HG03354 (cell line): ENCODE measurements at regions not wholly inside any gene's neighbourhood (a gene's known extent, or its start where the extent isn't known, plus 50 kb on each side); places are given as distances from the start of the nearest gene placed in this dataset.
"Not testable (repeated sequence)": the region's sequence is repeated elsewhere in the genome, so short reads cannot be mapped to it uniquely, and the experiment has no call there.

Source experiments
- ATAC-seq: cut with Tn5 transposase; IDR thresholded peaks from one replicate; pipeline ENCODE4 v1.9.1; 2021; ENCODE audit warnings: mild to moderate bottlenecking; ENCODE audit not compliant: unreplicated experiment, poor library complexity, severe bottlenecking

- ATAC-seq: no peak
These were observed 249.7 kb upstream of the C16orf82 start for GRCh38 chr16:26816885-26817571.

GRCh38 chr16:26818393-26818792, 248.3 kb upstream of the C16orf82 start:
- no peak for ATAC-seq

DNA sequence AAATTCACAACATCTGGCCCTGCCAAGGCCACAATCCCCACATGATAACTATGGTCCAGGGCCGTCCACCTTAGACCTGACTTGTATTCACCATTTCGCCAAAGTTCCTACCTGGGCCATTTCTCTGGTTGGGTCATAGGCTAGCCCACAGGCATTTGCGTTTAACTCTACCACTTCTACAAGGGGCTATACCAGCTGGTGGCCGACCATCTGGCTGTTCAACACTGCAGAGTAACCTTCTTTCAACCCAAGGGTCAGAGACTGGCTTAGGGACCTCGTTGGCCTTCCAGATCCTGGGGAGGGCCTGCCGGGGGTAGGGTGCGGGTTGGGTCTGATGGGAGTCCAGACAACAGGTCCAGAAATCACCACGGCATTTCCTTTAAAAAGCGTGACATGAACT, 242.3 kb upstream of the C16orf82 start:
- no peak for ATAC-seq

- ATAC-seq: no peak
These were observed 240.2 kb upstream of the C16orf82 start for GRCh38 chr16:26826500-26826899.

DNA sequence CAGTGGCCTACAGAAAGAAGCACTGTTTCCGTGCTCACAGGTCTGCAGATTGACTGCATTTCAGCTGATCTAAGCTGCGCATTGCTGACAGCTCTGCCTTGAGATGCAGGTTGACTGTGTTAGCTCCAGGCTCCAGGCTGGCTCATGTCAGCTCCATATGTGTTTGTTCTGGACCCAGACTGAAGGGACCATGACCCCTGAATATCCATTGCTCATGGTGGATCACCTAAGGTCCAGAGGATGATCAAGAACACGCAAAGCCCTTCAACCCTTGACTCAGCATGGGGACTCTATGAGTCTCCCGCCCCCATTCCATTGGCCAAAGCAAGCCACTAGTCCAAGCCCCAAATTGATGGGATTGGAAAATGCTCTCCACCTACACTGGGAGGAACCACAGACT, 239.3 kb upstream of the C16orf82 start:
- ATAC-seq: no peak

DNA sequence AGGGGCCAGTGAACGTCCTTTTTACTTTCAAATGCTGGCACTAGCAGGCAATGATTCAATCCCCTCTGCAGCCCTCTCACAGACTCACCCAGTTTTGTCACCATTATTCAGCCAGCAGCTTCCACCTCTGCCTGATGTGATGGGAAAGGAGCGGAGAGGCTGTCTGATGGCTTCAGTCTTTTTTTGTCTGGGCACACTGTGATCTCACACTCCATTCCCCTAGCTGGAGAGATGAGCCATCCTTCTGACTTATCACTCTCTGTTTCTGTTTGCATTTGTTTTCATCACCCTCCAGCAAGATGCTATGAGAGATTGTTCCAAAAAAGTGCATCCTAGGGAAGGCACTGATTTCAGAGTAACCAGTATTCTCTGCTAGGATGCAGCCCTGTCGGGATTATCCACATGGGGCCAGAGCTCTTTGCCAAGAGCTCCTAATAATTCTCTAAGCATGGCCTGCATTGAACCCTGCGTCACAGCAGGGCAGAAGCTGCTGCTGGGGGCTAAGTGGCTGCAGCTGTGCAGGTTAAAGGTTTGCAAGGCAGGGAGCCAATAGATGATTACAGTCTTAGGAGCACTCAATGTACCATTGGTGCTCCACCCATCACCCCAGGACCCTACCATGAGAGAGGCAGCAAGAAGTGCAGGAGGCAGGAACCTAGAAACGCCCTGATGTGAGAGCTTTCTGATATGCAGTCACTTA, 236.1 kb upstream of the C16orf82 start:
- no peak for ATAC-seq

DNA sequence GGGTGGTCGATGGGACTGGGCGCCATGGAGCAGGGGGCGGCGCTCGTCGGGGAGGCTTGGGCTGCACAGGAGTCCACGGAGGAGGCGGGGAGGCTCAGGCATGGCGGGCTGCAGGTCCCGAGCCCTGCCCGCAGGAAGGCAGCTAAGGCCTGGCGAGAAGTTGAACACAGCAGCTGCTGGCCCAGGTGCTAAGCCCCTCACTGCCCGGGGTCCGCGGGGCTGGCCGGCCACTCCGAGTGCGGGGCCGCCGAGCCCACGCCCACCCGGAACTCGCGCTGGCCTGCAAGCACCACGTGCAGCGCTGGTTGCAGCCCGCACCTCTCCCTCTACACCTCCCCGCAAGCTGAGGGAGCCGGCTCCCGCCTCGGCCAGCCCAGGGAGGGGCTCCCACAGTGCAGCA, 230.6 kb upstream of the C16orf82 start:
- not testable (repeated sequence) for ATAC-seq

DNA sequence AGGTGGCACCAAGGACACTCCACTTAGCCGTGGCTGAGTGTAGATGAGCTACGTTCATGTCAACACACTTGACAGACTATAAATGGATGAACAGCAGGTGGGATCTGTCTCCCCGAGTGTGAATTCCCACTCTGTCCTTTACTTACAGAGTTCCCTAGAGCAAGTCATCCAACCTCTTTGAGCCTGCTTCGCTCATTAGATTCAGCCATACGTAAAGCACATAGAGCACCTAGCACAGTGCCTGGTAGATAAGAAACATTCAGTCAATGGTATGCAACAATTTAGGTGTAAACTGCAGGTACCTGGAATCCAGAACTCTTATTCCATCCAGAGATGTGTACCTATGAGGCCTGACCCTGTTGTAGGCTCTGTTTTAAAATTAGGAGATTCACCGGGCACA, 227.8 kb upstream of the C16orf82 start:
- no peak for ATAC-seq

DNA sequence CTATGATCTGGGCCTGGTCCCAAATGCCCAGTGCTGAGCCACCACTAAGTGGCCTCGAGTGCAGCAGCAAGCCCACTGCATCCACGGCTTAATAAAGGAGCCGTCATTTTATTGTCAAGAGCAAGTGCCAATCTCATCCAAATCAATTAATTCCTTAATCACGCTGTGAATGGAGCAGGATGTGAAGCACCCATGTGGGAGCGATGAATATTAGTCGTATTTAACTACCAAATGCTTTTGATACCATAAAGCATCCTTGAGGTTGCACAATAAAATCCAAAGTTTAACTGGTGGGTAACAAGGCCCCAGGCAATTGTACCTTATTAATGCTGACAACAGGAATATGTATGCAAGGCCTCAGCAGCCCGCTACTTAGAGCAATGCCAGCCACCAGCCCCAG, 226.0 kb upstream of the C16orf82 start:
- ATAC-seq: no peak

- no peak for ATAC-seq
These were observed 210.5 kb upstream of the C16orf82 start for GRCh38 chr16:26856271-26856670.

DNA sequence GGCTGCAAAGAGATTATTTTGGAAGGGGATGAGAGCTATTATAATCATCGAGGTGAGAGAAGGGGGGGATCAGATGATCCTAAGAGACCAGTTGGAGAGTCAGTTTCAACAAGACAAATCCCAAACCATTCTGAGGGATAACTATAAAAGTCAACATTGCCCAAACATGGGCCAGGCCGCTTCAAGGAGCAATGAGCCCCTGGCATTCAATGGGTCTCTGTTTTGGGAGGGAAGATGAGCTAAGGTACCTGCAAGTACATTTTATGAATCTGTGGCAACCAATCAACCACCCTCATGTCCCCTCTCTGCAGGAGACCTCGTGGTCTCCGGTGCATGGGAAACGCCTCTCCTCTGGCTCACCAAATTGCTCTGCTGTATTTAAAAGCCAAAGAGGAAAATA, 209.9 kb upstream of the C16orf82 start:
- ATAC-seq: no peak

- no peak for ATAC-seq
These were observed 209.4 kb upstream of the C16orf82 start for GRCh38 chr16:26857371-26857770.

DNA sequence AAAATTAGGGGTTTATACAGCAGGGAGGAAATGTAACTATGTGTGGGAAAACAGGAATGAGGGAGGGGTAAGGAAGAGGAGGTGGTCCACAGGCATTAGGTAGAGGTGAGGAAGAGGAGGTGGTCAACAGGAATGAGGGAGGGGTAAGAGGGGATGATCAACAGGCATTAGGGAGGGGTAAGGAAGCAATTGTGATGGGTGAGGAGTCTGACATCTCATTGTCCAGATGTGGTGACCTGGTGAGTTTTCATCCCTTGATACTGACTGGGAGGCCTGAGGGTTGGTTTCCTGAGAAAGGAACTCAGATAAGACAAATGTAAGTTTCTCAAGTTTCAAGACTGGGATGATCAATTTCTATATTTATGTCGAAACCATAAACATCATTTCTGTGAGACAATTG, 206.2 kb upstream of the C16orf82 start:
- no peak for ATAC-seq

- no peak for ATAC-seq
These were observed 202.8 kb upstream of the C16orf82 start for GRCh38 chr16:26863931-26864330.

DNA sequence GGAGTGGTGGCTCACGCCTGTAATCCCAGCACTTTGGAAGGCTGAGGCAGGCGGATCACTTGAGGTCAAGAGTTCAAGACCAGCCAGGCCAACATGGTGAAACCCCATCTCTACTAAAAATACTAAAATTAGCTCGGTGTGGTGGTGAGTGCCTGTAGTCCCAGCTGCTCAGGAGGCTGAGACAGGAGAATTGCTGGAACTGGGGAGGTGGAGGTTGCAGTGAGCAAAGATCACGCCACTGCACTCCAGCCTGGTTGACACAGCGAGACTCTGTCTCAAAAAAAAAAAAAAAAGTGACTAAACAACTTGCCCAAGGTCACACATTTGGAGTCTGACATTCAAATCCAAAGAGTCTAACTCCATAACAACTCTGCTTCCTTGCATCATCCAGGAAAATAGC, 192.4 kb upstream of the C16orf82 start:
- ATAC-seq: not testable (repeated sequence)

DNA sequence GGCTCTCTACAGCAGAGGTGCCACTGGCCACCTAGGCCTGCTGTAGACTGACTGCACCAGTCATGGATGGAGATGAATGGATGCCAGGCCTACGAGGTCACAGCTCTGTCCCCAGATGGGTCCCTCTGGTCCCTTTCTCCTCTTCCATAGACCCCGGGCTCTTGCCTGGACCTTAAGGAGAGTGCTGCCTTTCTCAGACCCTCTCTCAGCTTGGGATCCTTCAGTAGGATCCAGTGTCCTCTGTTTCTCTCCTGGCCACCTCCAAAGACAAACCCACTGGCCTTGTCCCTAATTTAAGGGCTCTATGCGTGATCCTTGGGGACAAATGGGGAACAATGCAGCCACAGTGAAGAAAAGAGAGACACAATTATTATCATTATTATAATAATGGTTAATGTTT, 189.3 kb upstream of the C16orf82 start:
- no peak for ATAC-seq

GRCh38 chr16:26885674-26886073, 181.1 kb upstream of the C16orf82 start:
- ATAC-seq: no peak

GRCh38 chr16:26889740-26890139, 177.0 kb upstream of the C16orf82 start:
- ATAC-seq: no peak

DNA sequence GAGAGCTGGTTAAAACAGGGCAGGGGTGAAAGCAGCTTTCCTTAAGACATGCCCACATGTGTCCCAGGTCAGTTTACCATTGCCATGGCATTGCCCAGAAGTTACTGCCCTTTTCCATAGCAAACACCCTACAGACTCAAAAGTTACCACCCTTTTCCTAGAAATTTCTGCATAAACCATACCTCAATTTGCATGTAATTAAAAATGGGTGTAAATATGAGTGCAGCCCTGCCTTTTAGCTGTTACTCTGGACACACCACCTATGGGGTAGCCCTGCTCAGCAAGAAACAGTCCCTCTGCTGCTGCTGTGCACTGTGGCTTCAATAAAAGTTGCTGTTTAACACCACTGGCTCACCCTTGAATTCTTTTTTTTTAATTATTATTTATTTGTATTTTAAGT, 168.5 kb upstream of the C16orf82 start:
- no peak for ATAC-seq

GRCh38 chr16:26901196-26901861, 165.4 kb upstream of the C16orf82 start:
- ATAC-seq: no peak

DNA sequence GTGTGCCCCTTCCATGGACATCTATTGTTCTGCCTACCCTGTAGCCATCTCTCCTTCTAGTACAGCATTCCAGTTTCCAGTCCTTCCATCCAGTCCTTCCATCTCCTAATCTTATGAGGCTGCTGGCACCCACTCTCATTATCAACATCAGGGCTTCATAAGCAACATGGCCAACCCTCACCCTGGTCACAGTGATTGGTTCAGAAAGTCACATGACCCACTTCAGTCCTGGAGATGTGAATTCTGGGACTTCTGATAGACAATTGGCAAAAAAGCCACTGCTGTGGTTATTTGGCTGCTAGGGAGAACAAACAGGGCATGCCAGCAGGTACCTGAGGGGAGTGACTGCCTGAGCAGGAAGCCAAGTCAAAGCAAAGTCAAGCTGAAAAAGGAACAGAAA, 164.7 kb upstream of the C16orf82 start:
- no peak for ATAC-seq
